H1 (cell line): ENCODE measurements at regions not wholly inside any gene's neighbourhood (a gene's known extent, or its start where the extent isn't known, plus 50 kb on each side); places are given as distances from the start of the nearest gene placed in this dataset.

Source experiments
- CTCF ChIA-PET: fragments of 300-600 bp; sonication (Branson Sonifier 250); formaldehyde crosslinking; loops from one replicate; lab custom pipeline; 2021; ENCODE audit not compliant: partially characterized antibody; lab: Charles Lee
- POLR2A ChIA-PET: fragments of 300-600 bp; sonication (Branson Sonifier 250); formaldehyde crosslinking; loops from one replicate; lab custom pipeline; 2021; ENCODE audit warnings: inconsistent platforms; ENCODE audit not compliant: partially characterized antibody; lab: Charles Lee
- DNase-seq, 2 experiments: peaks; one replicate each; pipeline versions ENCODE4 v3.0.0 to v3.0.0-alpha.2; 2010 to 2022; ENCODE audit warnings: low spot score in 2 of 2, low read depth in 1 of 2, mixed read lengths in 1 of 2
- FAIRE-seq: peaks from 2 replicates; lab custom pipeline; 2011; peaks lifted over from hg19 to GRCh38; lab: Jason Lieb, UNC
- H2AFZ ChIP-seq: 2 replicates; pipeline ENCODE4 v1.8.1; 2012; ENCODE audit warnings: low read length, inconsistent platforms
- H2AK5ac ChIP-seq: 2 replicates; pipeline ENCODE4 v1.6.1; 2013; ENCODE audit warnings: low read depth, low read length
- H2BK120ac ChIP-seq: replicated peaks from 2 replicates; pipeline ENCODE3; 2013; ENCODE audit warnings: low read depth, low read length, inconsistent platforms
- H2BK12ac ChIP-seq: 2 replicates; pipeline ENCODE4 v1.6.1; 2013; ENCODE audit warnings: low read depth, low read length
- H2BK15ac ChIP-seq: 2 replicates; pipeline ENCODE4 v1.6.1; 2013; ENCODE audit warnings: low read length
- H2BK20ac ChIP-seq: 2 replicates; pipeline ENCODE4 v1.6.1; 2013; ENCODE audit warnings: low read length
- H2BK5ac ChIP-seq: 2 replicates; pipeline ENCODE4 v1.6.1; 2013; ENCODE audit warnings: low read depth, low read length
- H3K14ac ChIP-seq: 2 replicates; pipeline ENCODE4 v1.6.1; 2013; ENCODE audit warnings: inconsistent platforms; ENCODE audit not compliant: insufficient read length
- H3K18ac ChIP-seq: 2 replicates; pipeline ENCODE4 v1.6.1; 2013; ENCODE audit warnings: low read length; ENCODE audit errors: extremely low read depth
- H3K23ac ChIP-seq: 2 replicates; pipeline ENCODE4 v1.6.1; 2013; ENCODE audit warnings: inconsistent platforms; ENCODE audit not compliant: insufficient read length
- H3K23me2 ChIP-seq: 2 replicates; pipeline ENCODE4 v1.6.1; 2013; ENCODE audit warnings: low read depth, low read length
- H3K27ac ChIP-seq: 2 replicates; pipeline ENCODE4 v1.6.1; 2011; ENCODE audit warnings: low read depth, low read length, inconsistent platforms
- H3K27me3 ChIP-seq, 4 experiments: replicated peaks in 1 of 4; 1 replicate in 1 of 4; 2 replicates in 3 of 4; pipeline versions ENCODE4 v1.6.1 to v1.8.1; 2011 to 2013; ENCODE audit warnings: low read length in 3 of 4, mild to moderate bottlenecking in 3 of 4, inconsistent platforms in 2 of 4, mixed read lengths in 2 of 4, moderate library complexity in 1 of 4; ENCODE audit not compliant: control insufficient read depth in 3 of 4, insufficient read depth in 3 of 4; ENCODE audit errors: extremely low read depth in 1 of 4
- H3K36me3 ChIP-seq, 4 experiments: 2 replicates each; pipeline versions ENCODE4 v1.6.1 to v1.8.1; 2011 to 2013; ENCODE audit warnings: mild to moderate bottlenecking in 4 of 4, low read length in 3 of 4, moderate library complexity in 2 of 4, control low read depth in 1 of 4, inconsistent platforms in 1 of 4; ENCODE audit not compliant: insufficient read depth in 4 of 4, control insufficient read depth in 2 of 4
- H3K4ac ChIP-seq: replicated peaks from 2 replicates; pipeline ENCODE3; 2013; ENCODE audit warnings: low read length, low read depth, mixed read lengths, inconsistent platforms; ENCODE audit not compliant: insufficient read length
- H3K4me1 ChIP-seq, 4 experiments: replicated peaks in 1 of 4; 1 replicate in 1 of 4; 2 replicates in 3 of 4; pipeline versions ENCODE4 v1.6.1 to v1.8.1; 2011 to 2013; ENCODE audit warnings: low read length in 3 of 4, inconsistent platforms in 2 of 4, mixed read lengths in 1 of 4; ENCODE audit not compliant: insufficient read depth in 4 of 4, control insufficient read depth in 3 of 4
- H3K4me2 ChIP-seq, 2 experiments: 2 replicates each; pipeline versions ENCODE4 v1.6.1 to v1.8.1; 2011 to 2013; ENCODE audit warnings: low read depth in 2 of 2, low read length in 2 of 2, control low read depth in 1 of 2, inconsistent platforms in 1 of 2, mild to moderate bottlenecking in 1 of 2; ENCODE audit not compliant: insufficient read depth in 1 of 2
- H3K4me3 ChIP-seq, 4 experiments: fragments of 200-600, 300-600 bp in 1 of 4; sonication (generic), shearing (Covaris generic), sonication (Bioruptor Twin) in 1 of 4; 2 replicates each; pipeline versions ENCODE4 v1.5.1 to v1.8.1; 2011 to 2016; ENCODE audit warnings: low read length in 4 of 4, low read depth in 3 of 4, control low read depth in 2 of 4, inconsistent platforms in 2 of 4, mild to moderate bottlenecking in 2 of 4, mixed read lengths in 1 of 4, moderate library complexity in 1 of 4; ENCODE audit not compliant: insufficient read depth in 2 of 4; ENCODE audit errors: extremely low read depth in 1 of 4
- H3K56ac ChIP-seq: replicated peaks from 2 replicates; pipeline ENCODE3; 2013; ENCODE audit warnings: low read depth, mild to moderate bottlenecking, mixed read lengths, low read length, inconsistent platforms; ENCODE audit not compliant: insufficient read length
- H3K79me1 ChIP-seq: 2 replicates; pipeline ENCODE4 v1.6.1; 2013; ENCODE audit warnings: low read depth, low read length, control low read depth
- H3K79me2 ChIP-seq, 2 experiments: 2 replicates each; pipeline versions ENCODE4 v1.6.1 to v1.8.1; 2012 to 2013; ENCODE audit warnings: low read length in 2 of 2, mild to moderate bottlenecking in 2 of 2, inconsistent platforms in 1 of 2; ENCODE audit not compliant: insufficient read depth in 2 of 2, control insufficient read depth in 1 of 2
- H3K9ac ChIP-seq, 4 experiments: replicated peaks in 1 of 4; 1 replicate in 1 of 4; 2 replicates in 3 of 4; pipeline versions ENCODE4 v1.6.1 to v1.8.1; 2011 to 2013; ENCODE audit warnings: low read depth in 3 of 4, low read length in 3 of 4, control low read depth in 2 of 4, mild to moderate bottlenecking in 2 of 4, moderate library complexity in 2 of 4, inconsistent platforms in 1 of 4; ENCODE audit errors: extremely low read depth in 1 of 4
- H3K9me3 ChIP-seq, 2 experiments: 2 replicates each; pipeline versions ENCODE4 v1.6.1 to v1.8.1; 2012 to 2013; ENCODE audit warnings: mild to moderate bottlenecking in 2 of 2, moderate library complexity in 2 of 2, control low read depth in 1 of 2, inconsistent platforms in 1 of 2, low read depth in 1 of 2, low read length in 1 of 2, mixed read lengths in 1 of 2; ENCODE audit not compliant: insufficient read depth in 2 of 2
- H4K20me1 ChIP-seq, 2 experiments: replicated peaks in 1 of 2; 2 replicates each; pipeline versions ENCODE3 to v1.8.1; 2011 to 2013; ENCODE audit warnings: inconsistent platforms in 2 of 2, low read length in 2 of 2, mild to moderate bottlenecking in 1 of 2; ENCODE audit not compliant: insufficient read depth in 2 of 2, control insufficient read depth in 1 of 2
- H4K5ac ChIP-seq: 2 replicates; pipeline ENCODE4 v1.6.1; 2013; ENCODE audit warnings: low read length, low read depth, mixed read lengths, inconsistent platforms; ENCODE audit not compliant: insufficient read length
- H4K8ac ChIP-seq: 2 replicates; pipeline ENCODE4 v1.8.0; 2013; ENCODE audit warnings: mild to moderate bottlenecking, moderate library complexity, low read length, inconsistent platforms; ENCODE audit not compliant: insufficient read depth; ENCODE audit errors: extremely low read depth
- H4K91ac ChIP-seq: replicated peaks from 2 replicates; pipeline ENCODE3; 2013; ENCODE audit warnings: low read length, mixed read lengths, inconsistent platforms; ENCODE audit not compliant: insufficient read length
- ASH2L ChIP-seq: fragments of 200-600, 300-600 bp; sonication (generic); IDR thresholded peaks from one replicate; pipeline ENCODE4 v1.7.1; 2017; ENCODE audit warnings: low read length
- ATF3 ChIP-seq: IDR thresholded peaks from 2 replicates; pipeline ENCODE4 v1.6.1; 2011; ENCODE audit warnings: low read depth, mild to moderate bottlenecking, low read length; ENCODE audit not compliant: insufficient read depth
- CEBPB ChIP-seq: IDR thresholded peaks from 2 replicates; pipeline ENCODE4 v1.6.1; 2012; ENCODE audit warnings: low read depth, low read length
- GABPA ChIP-seq: IDR thresholded peaks from 2 replicates; pipeline ENCODE4 v1.6.1; 2011; ENCODE audit warnings: mild to moderate bottlenecking, low read length, moderate library complexity, borderline replicate concordance; ENCODE audit not compliant: insufficient read depth
- KDM1A ChIP-seq: fragments of 200-600, 300-600 bp; sonication (generic); IDR thresholded peaks from 2 replicates; pipeline ENCODE4 v1.7.1; 2016; ENCODE audit warnings: mild to moderate bottlenecking, low read length, borderline replicate concordance
- NRF1 ChIP-seq: IDR thresholded peaks from 2 replicates; pipeline ENCODE4 v1.6.1; 2011; ENCODE audit warnings: mild to moderate bottlenecking, low read depth, low read length, improper control_type of control experiment
- SRF ChIP-seq: IDR thresholded peaks from 2 replicates; pipeline ENCODE4 v1.6.1; 2011; ENCODE audit warnings: mild to moderate bottlenecking, low read depth, low read length, moderate library complexity
- TAF1 ChIP-seq: IDR thresholded peaks from 2 replicates; pipeline ENCODE4 v1.6.1; 2011; ENCODE audit warnings: mild to moderate bottlenecking, low read depth, low read length
- WGBS, 2 experiments: shearing (Covaris generic) in 1 of 2; methylation state at CpG; one replicate each; pipeline versions ENCODE4 v1.1.6 to v1.1.7; 2013 to 2015; ENCODE audit warnings: low lambda C conversion rate in 2 of 2, mixed read lengths in 2 of 2, inconsistent platforms in 1 of 2, low coverage in 1 of 2, missing lambda C conversion rate in 1 of 2; ENCODE audit not compliant: insufficient replicate concordance in 2 of 2, insufficient coverage in 1 of 2, insufficient read length in 1 of 2; ENCODE audit errors: extremely low coverage in 1 of 2, missing lambda C conversion rate in 1 of 2; 5-methylcytosine and 5-hydroxymethylcytosine counted together

GRCh38 chr13:84661718-84662117, 779.4 kb upstream of the SLITRK1 start:
- no peak overlapping the region for H2BK20ac ChIP-seq
- H3K9ac ChIP-seq = no peak overlapping the region
- H3K79me2 ChIP-seq = no peaks in the 10 kb centered on the region
- H4K91ac ChIP-seq = no peak overlapping the region
- no peak overlapping the region for H3K56ac ChIP-seq
- 90% methylated on average over 5 of the region's 5 CpGs; no CpG with 5 or more reads in 1 of the 2 experiments for WGBS, 2 experiments
- H2BK15ac ChIP-seq = no peak overlapping the region
- H4K8ac ChIP-seq = no peak overlapping the region
- no peak overlapping the region for H3K14ac ChIP-seq
- no peak overlapping the region for H2BK12ac ChIP-seq
- H4K5ac ChIP-seq = no peak overlapping the region
- no peak overlapping the region for H3K4ac ChIP-seq
- no peak overlapping the region for H3K27ac ChIP-seq
- no peak overlapping the region for H2BK5ac ChIP-seq
- no peaks in the 10 kb centered on the region for H3K27me3 ChIP-seq
- H4K20me1 ChIP-seq = no peaks in the 10 kb centered on the region
- no peaks in the 10 kb centered on the region for H3K36me3 ChIP-seq
- H3K4me1 ChIP-seq = peaks cover 0 to 4% (median 3%) of the 10 kb centered on the region in 4 experiments; a peak in 3 of 7 replicates
- H3K9me3 ChIP-seq = no peaks in the 10 kb centered on the region
- H2BK120ac ChIP-seq = no peak overlapping the region
- no peak for FAIRE-seq
- TF ChIP-seq GABPA (no peak), CEBPB (no peak), TAF1 (no peak), SRF (no peak), NRF1 (no peak), KDM1A (no peak), ATF3 (no peak), ASH2L (no peak)
- TF ChIP-seq, all 59 proteins: peak for 0
- H3K4me3 ChIP-seq = no peak overlapping the region
- H3K79me1 ChIP-seq = no peaks in the 10 kb centered on the region
- no peak overlapping the region for H3K18ac ChIP-seq
- ChIA-PET CTCF (no interaction called here), POLR2A (no interaction called here)
- no peak overlapping the region for H2AFZ ChIP-seq
- no peaks in the 10 kb centered on the region for H3K23me2 ChIP-seq
- no peak overlapping the region for H3K4me2 ChIP-seq
- DNase-seq = no peak
- no peak overlapping the region for H3K23ac ChIP-seq
- no peak overlapping the region for H2AK5ac ChIP-seq
